ENCODE measurements at regions not wholly inside any gene's neighbourhood (a gene's known extent, or its start where the extent isn't known, plus 50 kb on each side); places are given as distances from the start of the nearest gene placed in this dataset.

- Histone ChIP-seq H2BK120ac (ENCODE audit: low read depth, low read length) (no peak overlapping the region), H3K36me3 (replicated peaks in 1 of 2; ENCODE audit: control insufficient read depth in 2 of 2, insufficient read depth in 2 of 2, low read length in 2 of 2) (no peaks in the 10 kb centered on the region), H3K9me3 (replicated peaks in 1 of 2; ENCODE audit: control insufficient read depth in 2 of 2, insufficient read depth in 1 of 2, low read depth in 1 of 2, low read length in 2 of 2) (no peaks in the 10 kb centered on the region), H3K4me2 (ENCODE audit: insufficient read depth, low read length, poor library complexity, severe bottlenecking) (no peak overlapping the region), H3K18ac (ENCODE audit: low read length) (no peak overlapping the region), H2AFZ (ENCODE audit: low read length) (no peak overlapping the region), H3K79me1 (ENCODE audit: low read depth, low read length) (no peaks in the 10 kb centered on the region), H3K4me3 (ENCODE audit: low read length in 2 of 2) (no peak overlapping the region), H4K8ac (ENCODE audit: low read depth, low read length) (no peak overlapping the region), H3K9ac (ENCODE audit: low read depth, low read length, poor library complexity) (no peak overlapping the region), H3K4ac (ENCODE audit: low read length) (no peak overlapping the region), H3K27me3 (ENCODE audit: control insufficient read depth in 3 of 3, insufficient read depth in 3 of 3, low read depth in 1 of 3, low read length in 3 of 3) (no peaks in the 10 kb centered on the region), H2AK5ac (ENCODE audit: low read depth, low read length) (no peak overlapping the region), H3K27ac (replicated peaks; ENCODE audit: low read length) (no peak overlapping the region), H2BK15ac (ENCODE audit: low read length) (no peak overlapping the region), H4K91ac (ENCODE audit: low read depth, low read length, poor library complexity) (no peak overlapping the region), H3K4me1 (ENCODE audit: control insufficient read depth in 2 of 2, insufficient read depth in 1 of 2, low read depth in 1 of 2, low read length in 2 of 2) (no peaks in the 10 kb centered on the region), H2BK5ac (ENCODE audit: low read length) (no peak overlapping the region), H3K14ac (ENCODE audit: low read length) (no peak overlapping the region), H3K23ac (ENCODE audit: low read depth, low read length, poor library complexity) (no peak overlapping the region), H2BK12ac (ENCODE audit: low read length) (no peak overlapping the region)
- WGBS, 2 donors (ENCODE audit: extremely low coverage in 2 of 2, insufficient read length in 2 of 2, insufficient replicate concordance in 1 of 2), result no CpG with 5 or more reads among the region's 6 CpGs
- no peak for DNase-seq (ENCODE audit: low spot score)
Observed at GRCh38 chr16:86979061-86979460, 338.1 kb downstream of the C16orf95 start.

GRCh38 chr16:86979984-86980553 lies 337.1 kb downstream of the C16orf95 start:
- no peak overlapping the region for H4K91ac ChIP-seq (ENCODE audit: low read depth, low read length, poor library complexity)
- no peak overlapping the region for H3K4ac ChIP-seq (ENCODE audit: low read length)
- H2AFZ ChIP-seq (ENCODE audit: low read length), result no peak overlapping the region
- H3K27me3 ChIP-seq (ENCODE audit: control insufficient read depth in 3 of 3, insufficient read depth in 3 of 3, low read depth in 1 of 3, low read length in 3 of 3), result no peaks in the 10 kb centered on the region
- no peak overlapping the region for H3K4me3 ChIP-seq (ENCODE audit: low read length in 2 of 2)
- no peak overlapping the region for H3K14ac ChIP-seq (ENCODE audit: low read length)
- no peak for DNase-seq (ENCODE audit: low spot score)
- peaks cover 0 to 3% of the 10 kb centered on the region in 2 donors for H3K4me1 ChIP-seq (ENCODE audit: control insufficient read depth in 2 of 2, insufficient read depth in 1 of 2, low read depth in 1 of 2, low read length in 2 of 2)
- no peak overlapping the region for H3K18ac ChIP-seq (ENCODE audit: low read length)
- H3K36me3 ChIP-seq (replicated peaks in 1 of 2; ENCODE audit: control insufficient read depth in 2 of 2, insufficient read depth in 2 of 2, low read length in 2 of 2), result no peaks in the 10 kb centered on the region
- H3K9ac ChIP-seq (ENCODE audit: low read depth, low read length, poor library complexity), result no peak overlapping the region
- H2AK5ac ChIP-seq (ENCODE audit: low read depth, low read length), result no peak overlapping the region
- no peak overlapping the region for H4K8ac ChIP-seq (ENCODE audit: low read depth, low read length)
- H2BK5ac ChIP-seq (ENCODE audit: low read length), result no peak overlapping the region
- 100% methylated on average over 1 of the region's 1 CpG for WGBS, 2 donors (ENCODE audit: extremely low coverage in 2 of 2, insufficient read length in 2 of 2, insufficient replicate concordance in 1 of 2)
- no peak overlapping the region for H3K23ac ChIP-seq (ENCODE audit: low read depth, low read length, poor library complexity)
- no peaks in the 10 kb centered on the region for H3K79me1 ChIP-seq (ENCODE audit: low read depth, low read length)
- H2BK12ac ChIP-seq (ENCODE audit: low read length), result no peak overlapping the region
- no peak overlapping the region for H3K27ac ChIP-seq (replicated peaks; ENCODE audit: low read length)
- H3K9me3 ChIP-seq (replicated peaks in 1 of 2; ENCODE audit: control insufficient read depth in 2 of 2, insufficient read depth in 1 of 2, low read depth in 1 of 2, low read length in 2 of 2), result no peaks in the 10 kb centered on the region
- H2BK15ac ChIP-seq (ENCODE audit: low read length), result no peak overlapping the region
- no peak overlapping the region for H2BK120ac ChIP-seq (ENCODE audit: low read depth, low read length)
- no peak overlapping the region for H3K4me2 ChIP-seq (ENCODE audit: insufficient read depth, low read length, poor library complexity, severe bottlenecking)

- WGBS, 2 donors (ENCODE audit: extremely low coverage in 2 of 2, insufficient read length in 2 of 2, insufficient replicate concordance in 1 of 2), result no CpG with 5 or more reads among the region's 6 CpGs
- Histone ChIP-seq H3K18ac (ENCODE audit: low read length) (peak overlapping the region; percentile 42), H3K36me3 (replicated peaks in 1 of 2; ENCODE audit: control insufficient read depth in 2 of 2, insufficient read depth in 2 of 2, low read length in 2 of 2) (no peaks in the 10 kb centered on the region), H2BK5ac (ENCODE audit: low read length) (no peak overlapping the region), H4K91ac (ENCODE audit: low read depth, low read length, poor library complexity) (no peak overlapping the region), H3K9me3 (replicated peaks in 1 of 2; ENCODE audit: control insufficient read depth in 2 of 2, insufficient read depth in 1 of 2, low read depth in 1 of 2, low read length in 2 of 2) (no peaks in the 10 kb centered on the region), H2BK120ac (ENCODE audit: low read depth, low read length) (no peak overlapping the region), H3K9ac (ENCODE audit: low read depth, low read length, poor library complexity) (no peak overlapping the region), H3K27ac (replicated peaks; ENCODE audit: low read length) (no peak overlapping the region), H3K23ac (ENCODE audit: low read depth, low read length, poor library complexity) (no peak overlapping the region), H2AFZ (ENCODE audit: low read length) (no peak overlapping the region), H3K27me3 (ENCODE audit: control insufficient read depth in 3 of 3, insufficient read depth in 3 of 3, low read depth in 1 of 3, low read length in 3 of 3) (no peaks in the 10 kb centered on the region), H3K14ac (ENCODE audit: low read length) (peak overlapping the region; percentile 7), H3K4me1 (ENCODE audit: control insufficient read depth in 2 of 2, insufficient read depth in 1 of 2, low read depth in 1 of 2, low read length in 2 of 2) (peaks cover 0 to 9% of the 10 kb centered on the region in 2 donors), H2BK15ac (ENCODE audit: low read length) (no peak overlapping the region), H3K79me1 (ENCODE audit: low read depth, low read length) (no peaks in the 10 kb centered on the region), H3K4me3 (ENCODE audit: low read length in 2 of 2) (no peak overlapping the region), H3K4ac (ENCODE audit: low read length) (no peak overlapping the region), H2AK5ac (ENCODE audit: low read depth, low read length) (no peak overlapping the region), H2BK12ac (ENCODE audit: low read length) (no peak overlapping the region), H4K8ac (ENCODE audit: low read depth, low read length) (peak overlapping the region; percentile 56), H3K4me2 (ENCODE audit: insufficient read depth, low read length, poor library complexity, severe bottlenecking) (no peak overlapping the region)
- DNase-seq (ENCODE audit: low spot score), result no peak
Observed at GRCh38 chr16:86980644-86981043, 336.5 kb downstream of the C16orf95 start.

- no peak overlapping the region for H2BK15ac ChIP-seq (ENCODE audit: low read length)
- no peak overlapping the region for H3K4ac ChIP-seq (ENCODE audit: low read length)
- H4K8ac ChIP-seq (ENCODE audit: low read depth, low read length), result no peak overlapping the region
- no CpG with 5 or more reads among the region's 3 CpGs for WGBS, 2 donors (ENCODE audit: extremely low coverage in 2 of 2, insufficient read length in 2 of 2, insufficient replicate concordance in 1 of 2)
- H3K9me3 ChIP-seq (replicated peaks in 1 of 2; ENCODE audit: control insufficient read depth in 2 of 2, insufficient read depth in 1 of 2, low read depth in 1 of 2, low read length in 2 of 2), result no peaks in the 10 kb centered on the region
- no peak for DNase-seq (ENCODE audit: low spot score)
- no peak overlapping the region for H2BK5ac ChIP-seq (ENCODE audit: low read length)
- no peak overlapping the region for H3K18ac ChIP-seq (ENCODE audit: low read length)
- no peak overlapping the region for H3K4me2 ChIP-seq (ENCODE audit: insufficient read depth, low read length, poor library complexity, severe bottlenecking)
- no peak overlapping the region for H2BK12ac ChIP-seq (ENCODE audit: low read length)
- H3K14ac ChIP-seq (ENCODE audit: low read length), result no peak overlapping the region
- H2AK5ac ChIP-seq (ENCODE audit: low read depth, low read length), result no peak overlapping the region
- H4K91ac ChIP-seq (ENCODE audit: low read depth, low read length, poor library complexity), result no peak overlapping the region
- H2BK120ac ChIP-seq (ENCODE audit: low read depth, low read length), result no peak overlapping the region
- no peak overlapping the region for H3K23ac ChIP-seq (ENCODE audit: low read depth, low read length, poor library complexity)
- no peak overlapping the region for H3K27ac ChIP-seq (replicated peaks; ENCODE audit: low read length)
- no peak overlapping the region for H2AFZ ChIP-seq (ENCODE audit: low read length)
- no peaks in the 10 kb centered on the region for H3K36me3 ChIP-seq (replicated peaks in 1 of 2; ENCODE audit: control insufficient read depth in 2 of 2, insufficient read depth in 2 of 2, low read length in 2 of 2)
- H3K27me3 ChIP-seq (ENCODE audit: control insufficient read depth in 3 of 3, insufficient read depth in 3 of 3, low read depth in 1 of 3, low read length in 3 of 3), result no peaks in the 10 kb centered on the region
- no peak overlapping the region for H3K9ac ChIP-seq (ENCODE audit: low read depth, low read length, poor library complexity)
- no peaks in the 10 kb centered on the region for H3K79me1 ChIP-seq (ENCODE audit: low read depth, low read length)
- H3K4me1 ChIP-seq (ENCODE audit: control insufficient read depth in 2 of 2, insufficient read depth in 1 of 2, low read depth in 1 of 2, low read length in 2 of 2), result peaks cover 0 to 11% of the 10 kb centered on the region in 2 donors
- H3K4me3 ChIP-seq (ENCODE audit: low read length in 2 of 2), result no peak overlapping the region
Observed at GRCh38 chr16:86982347-86982596, 334.9 kb downstream of the C16orf95 start.
